NCI-H2107 treated with DMSO at 0.1 percent for 48 hours (cell line): ENCODE measurements at regions not wholly inside any gene's neighbourhood (a gene's known extent, or its start where the extent isn't known, plus 50 kb on each side); places are given as distances from the start of the nearest gene placed in this dataset.
A peak's percentile ranks its signal among the peaks of the same experiment; 100 is the strongest.

Experiments
- DNase-seq: peaks from one replicate; lab custom pipeline; 2025; ENCODE audit not compliant: unreplicated experiment; lab: John Stamatoyannopoulos, UW

DNA sequence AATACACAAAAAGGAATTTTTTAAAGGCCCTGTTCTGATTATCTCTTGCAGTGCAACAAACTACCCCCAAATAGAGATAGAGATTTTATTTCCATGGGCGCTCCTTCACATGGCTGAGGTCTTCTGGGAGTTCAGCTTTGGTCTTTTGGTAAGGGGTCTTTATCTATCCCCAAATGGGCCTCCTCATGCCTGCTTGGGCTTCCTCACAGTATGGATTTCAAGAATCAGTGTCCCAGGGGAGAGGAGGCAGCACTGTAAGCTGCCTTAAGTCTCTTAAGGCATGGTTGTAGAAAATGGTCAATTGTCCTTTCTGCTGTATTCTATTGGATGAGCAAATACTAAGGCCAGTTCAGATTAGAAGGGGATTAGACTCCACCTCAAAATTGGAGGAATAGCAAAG, 966.2 kb downstream of the TYW1 start:
- DNase-seq = no peak

DNA sequence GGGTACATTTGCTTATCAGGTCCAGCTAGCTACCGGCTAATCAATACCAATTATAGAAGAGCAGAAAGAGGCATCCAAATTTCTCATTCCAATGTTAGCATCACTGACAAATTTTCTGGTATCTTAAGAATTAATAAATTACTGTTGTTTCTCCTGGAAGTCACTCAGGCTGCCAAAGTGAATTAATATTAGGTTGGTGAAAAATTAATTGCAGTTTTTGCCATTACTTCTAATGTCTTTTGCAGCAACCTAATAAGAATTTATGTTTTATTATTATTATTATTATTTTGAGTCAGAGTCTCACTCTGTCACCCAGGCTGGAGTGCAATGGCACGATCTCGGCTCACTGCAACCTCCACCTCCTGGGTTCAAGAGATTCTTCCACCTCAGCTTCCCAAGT, 979.9 kb downstream of the TYW1 start:
- no peak for DNase-seq

- no peak for DNase-seq
Observed at GRCh38 chr7:67983486-67983885, 986.9 kb downstream of the TYW1 start.

- DNase-seq = no peak
Observed at GRCh38 chr7:67984326-67984725, 987.7 kb downstream of the TYW1 start.

DNA sequence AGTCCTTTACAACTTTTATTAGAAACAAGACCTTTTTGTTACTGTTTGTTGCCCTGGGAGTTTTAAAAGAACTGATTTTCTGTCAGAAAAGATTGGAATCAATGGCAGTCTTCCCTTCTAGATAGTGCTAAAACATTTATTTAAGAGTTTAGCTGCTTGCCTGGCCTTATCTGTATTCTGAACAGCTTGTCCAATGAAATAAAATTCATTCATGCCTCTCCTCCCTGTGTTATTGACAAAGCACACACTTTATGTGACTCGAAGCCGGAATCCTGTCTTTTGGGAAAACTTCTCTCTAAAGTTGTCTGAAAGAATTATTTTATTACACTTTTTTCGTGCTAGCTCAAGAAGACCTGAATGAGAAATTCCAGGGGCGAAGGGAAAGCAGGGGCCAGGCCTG, 992.5 kb downstream of the TYW1 start:
- DNase-seq = no peak

GRCh38 chr7:67990003-67990402, 993.4 kb downstream of the TYW1 start:
- DNase-seq = no peak

DNA sequence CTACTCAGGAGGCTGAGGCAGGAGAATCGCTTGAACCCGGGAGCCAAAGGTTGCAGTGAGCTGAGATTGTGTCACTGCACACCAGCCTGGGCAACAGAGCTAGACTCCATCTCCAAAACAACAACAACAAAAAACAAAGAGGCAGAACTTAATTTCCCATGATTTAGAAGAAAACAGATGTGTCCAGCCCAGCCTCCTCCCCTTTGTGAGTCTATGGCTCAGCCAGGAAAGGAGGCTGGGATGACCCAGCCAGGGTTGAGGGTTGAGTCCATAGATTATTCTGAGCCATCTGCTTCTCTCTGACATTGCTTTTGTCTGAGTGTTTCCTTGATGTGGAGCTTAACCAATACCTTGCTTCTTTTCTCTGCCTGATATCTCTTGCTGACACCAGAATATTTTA, 994.1 kb downstream of the TYW1 start:
- no peak for DNase-seq

DNA sequence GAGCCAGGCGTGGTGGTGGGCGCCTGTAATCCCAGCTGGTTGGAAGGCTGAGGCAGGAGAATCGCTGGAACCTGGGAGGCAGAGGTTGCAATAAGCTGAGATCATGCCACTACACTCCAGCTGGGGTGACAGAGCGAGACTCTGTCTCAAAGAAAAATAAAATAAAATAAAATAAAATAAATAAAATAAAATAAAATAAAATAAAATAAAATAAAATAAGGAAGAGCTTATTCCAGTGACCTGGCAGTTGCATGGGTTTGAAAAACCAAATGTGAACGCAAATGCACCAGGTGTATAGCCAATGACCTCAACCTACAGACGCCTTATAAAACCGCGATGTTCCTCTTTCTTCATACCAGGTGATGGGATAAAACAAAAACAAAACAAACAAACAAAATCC, 995.7 kb downstream of the TYW1 start:
- no peak for DNase-seq

DNA sequence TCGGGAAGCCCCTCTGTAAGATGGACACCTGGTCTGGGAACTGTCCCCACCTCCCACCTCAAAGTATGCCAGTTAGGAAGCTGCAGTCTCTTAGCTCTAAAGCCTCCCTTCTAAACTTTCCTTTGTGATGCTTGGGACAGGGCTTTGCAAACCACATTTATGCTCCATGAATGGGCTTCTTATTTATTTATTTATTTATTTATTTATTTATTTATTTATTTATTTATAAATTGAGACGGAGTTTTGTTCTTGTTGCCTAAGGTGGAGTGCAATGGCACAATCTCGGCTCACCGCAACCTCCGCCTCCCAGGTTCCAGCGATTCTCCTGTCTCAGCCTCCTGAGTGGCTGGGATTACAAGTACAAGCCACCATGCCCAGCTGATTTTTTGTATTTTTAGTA, 1009.4 kb downstream of the TYW1 start:
- DNase-seq = no peak

DNA sequence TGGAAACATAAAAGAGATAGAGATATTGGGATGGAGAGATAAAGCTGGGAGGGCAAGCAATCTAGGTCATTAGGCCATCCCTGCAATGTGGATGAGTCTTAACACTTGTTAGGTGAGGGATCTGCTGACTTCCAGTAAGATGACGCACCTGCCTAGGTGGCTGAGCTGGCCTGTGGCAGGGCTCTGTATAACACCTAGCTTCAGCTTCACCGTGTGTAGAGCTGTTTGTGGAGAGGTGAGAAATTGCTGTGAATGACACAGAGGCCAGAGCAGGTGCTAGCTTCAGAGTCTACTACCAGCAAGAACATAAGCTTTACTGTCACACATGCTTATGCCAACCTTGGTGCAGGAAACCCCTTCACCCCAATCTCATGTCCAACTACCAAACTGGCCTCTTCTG, 1010.0 kb downstream of the TYW1 start:
- DNase-seq = no peak

DNA sequence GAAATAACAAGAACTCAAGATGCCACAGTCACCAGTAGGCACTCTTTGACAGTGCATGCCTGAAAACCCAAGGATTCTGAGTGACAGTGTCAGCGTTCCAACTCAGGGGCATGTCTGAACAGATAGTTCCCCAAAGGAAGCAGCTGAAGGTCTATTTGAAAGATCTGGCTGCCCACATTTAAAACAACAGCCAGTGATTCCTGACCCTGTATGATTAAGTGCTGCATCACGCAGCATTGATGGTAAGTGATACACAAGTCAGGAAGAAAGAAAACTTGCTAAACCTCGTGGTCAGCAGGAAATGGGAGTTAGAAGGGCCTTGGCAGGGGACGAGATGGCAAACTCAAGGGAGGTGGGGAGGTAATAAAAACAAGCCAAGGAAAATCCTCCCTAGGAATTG, 1013.1 kb downstream of the TYW1 start:
- no peak for DNase-seq

- peak; percentile 31 for DNase-seq
Observed at GRCh38 chr7:68014031-68014736, 1017.6 kb downstream of the TYW1 start.

DNA sequence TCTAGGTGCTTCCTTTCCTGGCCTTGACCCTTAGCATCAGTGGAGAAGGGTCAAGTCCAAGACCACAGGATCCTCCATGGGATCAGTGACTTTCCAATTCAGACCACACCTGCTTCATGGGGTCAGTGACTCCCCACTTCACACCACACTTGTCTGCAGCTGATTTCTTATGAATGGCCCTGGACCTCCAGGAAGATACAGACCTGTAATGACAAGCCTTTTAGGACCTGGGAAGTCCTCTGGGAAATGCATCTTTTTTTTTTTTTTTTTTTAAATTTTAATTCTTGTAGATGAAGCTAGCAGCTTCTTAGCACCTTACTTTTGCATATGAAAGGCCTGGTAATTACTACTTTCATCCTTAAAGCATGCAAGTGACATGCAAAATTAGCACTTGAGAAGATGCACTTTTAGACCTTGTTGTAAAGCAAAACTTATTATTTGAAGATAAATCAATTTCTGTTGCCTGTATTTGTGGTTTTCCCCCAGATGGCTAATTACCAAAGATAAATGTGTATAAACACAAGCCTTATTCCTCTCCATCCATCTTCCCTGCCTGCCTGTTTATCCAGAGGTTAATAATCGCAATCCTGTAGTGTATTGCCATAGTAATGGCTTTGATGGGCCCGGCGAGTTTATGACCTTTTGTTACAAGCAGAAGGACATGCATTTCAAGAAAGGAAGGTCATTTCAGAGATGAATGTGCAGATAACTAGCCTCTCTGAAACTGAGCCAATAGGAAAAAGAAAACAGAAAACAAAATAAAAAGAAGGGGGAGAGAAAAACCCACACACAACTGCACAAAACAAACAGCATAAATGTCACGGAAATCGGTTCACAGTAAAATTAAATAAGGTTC, 1018.7 kb downstream of the TYW1 start:
- no peak for DNase-seq

DNA sequence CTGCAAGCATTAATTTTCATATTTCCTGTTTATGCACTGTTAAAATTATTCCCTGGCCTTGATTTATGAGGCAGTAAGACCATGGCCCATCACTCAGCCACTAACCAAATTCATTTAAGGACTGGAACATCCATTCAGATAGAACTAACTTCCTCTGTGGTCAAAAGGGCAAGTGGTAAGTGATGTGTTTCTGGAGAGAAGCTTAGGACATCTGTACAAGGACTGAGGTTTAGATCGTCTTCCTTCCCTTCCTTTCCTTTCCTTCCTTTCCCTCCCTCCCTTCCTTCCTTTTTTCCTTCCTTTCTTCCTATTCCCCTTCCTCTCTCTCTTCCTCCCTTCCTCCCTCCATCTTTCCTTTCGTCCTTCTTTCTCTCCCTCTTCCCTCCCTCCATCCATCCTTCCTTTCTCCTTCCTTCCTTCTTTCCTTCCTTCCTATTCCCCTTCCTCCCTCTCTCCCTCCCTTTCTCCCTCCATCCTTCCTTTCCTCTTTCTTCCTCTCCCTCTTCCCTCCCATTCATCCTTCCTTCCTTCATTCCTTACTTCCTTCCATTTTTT, 1019.4 kb downstream of the TYW1 start:
- DNase-seq = no peak

- no peak for DNase-seq
Observed at GRCh38 chr7:68020102-68020501, 1023.5 kb downstream of the TYW1 start.

DNA sequence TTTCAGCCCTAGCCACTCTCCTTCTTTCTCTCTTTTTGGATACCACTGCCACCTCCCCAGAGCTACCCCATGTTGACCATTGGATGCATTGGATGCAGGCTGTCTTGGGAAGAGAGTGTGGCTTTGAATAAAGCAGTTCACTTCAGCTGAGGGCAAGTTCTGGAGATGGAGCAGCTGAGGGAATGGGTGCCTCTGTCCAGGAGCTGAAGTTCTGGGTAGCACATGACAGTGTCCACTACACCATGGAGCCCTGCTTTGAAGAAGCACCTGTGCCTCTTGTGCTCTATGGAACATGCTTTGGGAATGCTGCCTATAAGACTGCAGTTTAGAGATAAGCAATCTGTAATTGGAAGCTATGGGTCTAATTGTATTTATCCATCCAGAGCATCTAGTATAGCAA, 1028.7 kb downstream of the TYW1 start:
- no peak for DNase-seq

GRCh38 chr7:68030530-68030929, 1033.9 kb downstream of the TYW1 start:
- DNase-seq = no peak

DNA sequence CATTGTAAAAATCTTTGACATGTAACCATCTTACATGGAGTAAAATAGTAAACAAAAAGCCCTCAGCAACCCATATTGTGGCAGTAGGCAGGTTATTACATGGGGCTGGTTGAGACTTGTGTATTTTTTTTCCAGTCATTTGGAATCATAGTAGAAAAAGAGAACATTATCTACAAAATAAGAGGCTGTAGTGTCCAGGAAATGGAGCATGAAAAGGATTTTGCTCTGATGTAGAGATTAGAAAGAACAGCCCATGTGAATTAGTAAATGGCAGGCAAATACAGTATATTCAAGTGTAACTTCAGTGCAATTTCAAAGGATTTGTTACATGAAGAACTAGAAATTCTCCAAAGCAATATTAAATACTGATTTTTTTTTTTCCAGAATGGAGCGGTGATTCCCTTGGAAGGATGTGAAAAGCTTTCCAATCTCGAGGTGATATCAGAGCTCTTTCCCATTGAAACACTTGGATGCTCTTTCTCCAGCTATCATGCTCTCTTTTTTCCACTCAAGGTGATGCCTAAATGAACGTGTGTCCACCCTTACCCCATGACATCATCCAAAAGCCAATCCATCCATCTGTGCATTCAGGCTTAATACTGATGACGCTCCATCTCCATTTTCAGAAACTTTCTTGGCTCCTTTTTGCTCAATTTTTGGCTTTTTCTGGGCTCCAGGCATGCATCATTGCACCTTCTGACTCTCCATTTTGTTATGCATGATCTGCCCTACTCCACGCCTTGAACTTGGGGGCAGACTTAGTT, 1034.7 kb downstream of the TYW1 start:
- no peak for DNase-seq

GRCh38 chr7:68038621-68039314, 1042.1 kb downstream of the TYW1 start:
- DNase-seq = no peak

DNA sequence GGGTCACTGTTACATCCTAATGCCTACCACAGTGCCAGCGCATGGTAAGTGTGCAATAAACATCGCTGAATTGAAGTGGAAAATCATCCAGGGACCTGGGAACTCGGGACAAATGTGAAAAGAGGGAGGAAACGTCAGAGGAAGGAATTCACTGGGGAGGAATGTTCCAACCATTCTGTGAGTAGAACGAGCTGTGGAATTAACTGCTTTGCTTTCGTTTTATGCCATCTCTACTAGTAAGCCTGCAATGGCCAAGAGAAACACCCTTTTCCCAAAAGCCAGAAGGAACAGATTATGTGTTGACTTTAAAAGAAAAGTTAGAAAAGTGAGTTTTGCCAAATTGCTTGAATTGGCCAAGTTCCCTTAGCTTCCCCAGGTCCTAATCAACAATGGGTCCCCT, 1044.9 kb downstream of the TYW1 start:
- no peak for DNase-seq

DNA sequence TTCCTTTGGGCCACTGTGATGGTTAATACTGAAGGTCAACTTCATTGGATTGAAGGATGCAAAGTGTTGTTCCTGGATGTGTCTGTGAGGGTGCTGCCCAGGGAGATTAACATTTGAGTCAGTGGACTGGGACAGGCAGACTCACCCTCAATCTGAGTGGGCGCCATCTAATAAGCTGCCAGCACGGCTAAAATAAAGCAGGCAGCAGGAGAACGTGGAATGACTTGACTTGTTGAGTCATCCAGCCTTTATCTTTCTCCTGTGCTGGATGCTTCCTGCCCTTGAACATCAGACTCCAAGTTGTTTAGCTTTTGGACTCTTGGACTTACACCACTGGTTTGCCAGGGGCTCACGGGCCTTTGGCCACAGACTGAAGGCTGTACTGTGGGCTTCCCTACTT, 1046.9 kb downstream of the TYW1 start:
- no peak for DNase-seq
